Suprapubic skin (tissue), 4 donors: ENCODE measurements at regions not wholly inside any gene's neighbourhood (a gene's known extent, or its start where the extent isn't known, plus 50 kb on each side); places are given as distances from the start of the nearest gene placed in this dataset.

Source experiments
- CTCF ChIP-seq, 2 donors: fragments of 200-600 bp in 1 of 2; fragments of 450-650 bp in 1 of 2; sonication (generic) in 1 of 2; IDR thresholded peaks; one replicate each; pipeline ENCODE4 v1.5.1; 2016 to 2019; ENCODE audit warnings: antibody characterized with exemption in 2 of 2, mild to moderate bottlenecking in 1 of 2, moderate library complexity in 1 of 2
- EP300 ChIP-seq: sonication (generic); formaldehyde crosslinking; IDR thresholded peaks from one replicate; pipeline ENCODE4 v1.6.1; 2017; ENCODE audit warnings: antibody characterized with exemption
- POLR2A ChIP-seq, 2 donors: fragments of 450-650 bp; IDR thresholded peaks; one replicate each; pipeline ENCODE4 v1.6.1; 2017; ENCODE audit warnings: antibody characterized with exemption in 2 of 2, mild to moderate bottlenecking in 2 of 2, moderate library complexity in 2 of 2
- POLR2AphosphoS5 ChIP-seq, 3 donors: sonication (generic); formaldehyde crosslinking; IDR thresholded peaks; one replicate each; pipeline ENCODE4 v1.6.1; 2017; ENCODE audit warnings: antibody characterized with exemption in 3 of 3

DNA sequence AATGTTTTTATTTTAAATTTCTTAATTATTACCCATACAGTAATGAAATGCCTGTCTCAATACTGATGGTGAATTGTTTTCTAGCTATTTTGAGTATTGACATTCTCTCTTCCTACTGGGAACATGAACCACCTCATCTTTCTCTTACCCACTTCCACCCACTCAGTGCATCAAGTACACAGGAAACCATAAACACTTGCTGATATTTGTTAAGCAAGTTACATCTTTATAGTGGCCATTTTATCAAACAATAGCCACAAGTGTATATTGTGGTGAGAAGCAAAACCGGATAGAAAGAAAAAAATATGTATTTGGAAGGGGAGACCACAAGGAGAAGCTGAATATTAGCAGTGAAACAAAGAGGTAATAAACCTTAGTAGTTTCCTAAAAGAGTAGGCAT is 368.1 kb upstream of the HNRNPA3 start:
- TF ChIP-seq POLR2A (IDR thresholded peaks at IDR 0.05) (no peak), CTCF (IDR thresholded peaks at IDR 0.05) (no peak), EP300 (no peak), POLR2AphosphoS5 (IDR thresholded peaks at IDR 0.05) (no peak)
